ENCODE measurements at regions not wholly inside any gene's neighbourhood (a gene's known extent, or its start where the extent isn't known, plus 50 kb on each side); places are given as distances from the start of the nearest gene placed in this dataset.

DNA sequence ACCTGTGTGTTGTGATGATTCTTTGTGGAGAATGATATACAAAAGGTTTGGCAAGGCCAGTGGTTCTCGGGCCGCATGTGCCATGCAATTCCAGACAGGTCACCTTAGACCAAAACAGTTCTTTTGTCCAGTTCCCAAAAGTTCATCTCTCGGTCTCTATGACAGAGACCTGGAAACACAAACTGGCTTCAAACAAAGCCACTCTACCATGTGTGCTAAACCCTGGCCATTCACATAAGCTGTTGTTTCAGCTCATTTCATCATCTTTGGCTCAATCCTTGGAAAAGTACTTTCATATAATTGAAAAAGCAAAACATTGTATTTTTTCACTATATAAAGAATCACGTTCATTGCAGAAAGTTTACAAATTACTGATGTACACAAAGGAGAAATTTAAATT, 210.5 kb upstream of the SEMA6A start:
- TF ChIP-seq, protein P1, sequence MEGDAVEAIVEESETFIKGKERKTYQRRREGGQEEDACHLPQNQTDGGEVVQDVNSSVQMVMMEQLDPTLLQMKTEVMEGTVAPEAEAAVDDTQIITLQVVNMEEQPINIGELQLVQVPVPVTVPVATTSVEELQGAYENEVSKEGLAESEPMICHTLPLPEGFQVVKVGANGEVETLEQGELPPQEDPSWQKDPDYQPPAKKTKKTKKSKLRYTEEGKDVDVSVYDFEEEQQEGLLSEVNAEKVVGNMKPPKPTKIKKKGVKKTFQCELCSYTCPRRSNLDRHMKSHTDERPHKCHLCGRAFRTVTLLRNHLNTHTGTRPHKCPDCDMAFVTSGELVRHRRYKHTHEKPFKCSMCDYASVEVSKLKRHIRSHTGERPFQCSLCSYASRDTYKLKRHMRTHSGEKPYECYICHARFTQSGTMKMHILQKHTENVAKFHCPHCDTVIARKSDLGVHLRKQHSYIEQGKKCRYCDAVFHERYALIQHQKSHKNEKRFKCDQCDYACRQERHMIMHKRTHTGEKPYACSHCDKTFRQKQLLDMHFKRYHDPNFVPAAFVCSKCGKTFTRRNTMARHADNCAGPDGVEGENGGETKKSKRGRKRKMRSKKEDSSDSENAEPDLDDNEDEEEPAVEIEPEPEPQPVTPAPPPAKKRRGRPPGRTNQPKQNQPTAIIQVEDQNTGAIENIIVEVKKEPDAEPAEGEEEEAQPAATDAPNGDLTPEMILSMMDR (IDR thresholded peaks at IDR 0.05; ENCODE audit: control extremely low read depth, extremely low read depth, low read depth, missing control alignments): no peak
- POLR2A ChIA-PET: no interaction called here
- CTCF ChIA-PET: interaction anchor here (0.9 to 1.4 kb wide), 3 partner anchors 12 to 38 kb away, joined by 3 to 5 read pairs (median 4); no protein-coding TSS in a partner anchor
- DNase-seq (ENCODE audit: extremely low spot score): no peak

DNA sequence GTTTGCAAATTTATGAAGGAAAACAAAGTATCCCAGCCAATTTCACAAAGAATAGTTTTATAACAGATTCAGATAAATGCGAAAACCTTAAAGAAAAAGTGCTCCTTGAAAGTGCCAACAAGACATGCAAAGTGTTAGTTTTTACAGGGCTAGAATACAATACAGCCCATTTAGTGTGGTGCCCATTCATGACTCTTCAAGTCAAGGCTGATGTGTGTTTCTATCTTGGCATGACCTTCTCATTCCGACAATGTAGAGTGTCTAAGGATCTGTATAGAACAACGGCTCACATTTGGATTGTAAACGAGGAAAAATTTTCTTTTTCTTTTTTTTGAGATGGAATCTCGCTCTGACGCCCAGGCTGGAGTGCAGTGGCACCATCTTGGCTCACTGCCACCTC, 205.2 kb upstream of the SEMA6A start:
- TF ChIP-seq, protein P1 (IDR thresholded peaks at IDR 0.05; ENCODE audit: control extremely low read depth, extremely low read depth, low read depth, missing control alignments): no peak
- DNase-seq (ENCODE audit: extremely low spot score): no peak
- CTCF ChIA-PET: interaction anchor here (1.7 kb wide), 1 partner anchor 167 kb away, joined by 3 read pairs; no protein-coding TSS in a partner anchor
- POLR2A ChIA-PET: no interaction called here

DNA sequence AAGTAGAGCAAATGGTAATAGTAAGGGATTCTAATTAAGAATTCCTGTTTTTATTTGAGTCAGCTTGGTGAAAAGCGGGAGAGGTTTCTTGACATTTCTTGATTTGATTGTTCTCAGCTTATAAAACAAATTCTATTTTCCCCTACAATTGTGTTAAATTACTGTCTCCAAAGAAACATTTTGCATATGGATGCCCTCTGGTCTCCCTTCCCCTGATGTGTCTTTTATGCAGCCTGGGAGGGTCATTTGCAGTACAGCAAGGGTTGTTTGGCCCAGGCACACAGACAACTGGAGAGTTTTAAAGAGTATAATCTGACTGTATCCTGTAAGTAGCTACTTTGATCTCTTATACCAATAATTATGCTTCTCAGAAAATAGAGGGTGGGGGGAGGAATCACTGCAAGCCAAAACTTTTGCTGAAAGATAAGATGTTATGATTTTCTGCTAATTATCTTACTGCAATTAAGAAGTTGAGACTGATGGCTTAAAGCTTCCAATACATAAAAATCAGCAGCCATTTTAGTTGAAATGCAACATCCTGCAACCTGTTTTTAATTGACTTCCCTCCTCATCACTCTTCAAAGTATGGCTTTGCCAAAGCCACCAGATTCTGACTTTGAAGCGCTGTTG, 204.1 kb upstream of the SEMA6A start:
- CTCF ChIA-PET: interaction anchor here (0.9 to 1.2 kb wide), 2 partner anchors 11 to 38 kb away, joined by 3 to 7 read pairs; no protein-coding TSS in a partner anchor
- POLR2A ChIA-PET: no interaction called here
- no peak for DNase-seq (ENCODE audit: extremely low spot score)
- TF ChIP-seq, protein P1 (IDR thresholded peaks at IDR 0.05; ENCODE audit: control extremely low read depth, extremely low read depth, low read depth, missing control alignments): no peak

DNA sequence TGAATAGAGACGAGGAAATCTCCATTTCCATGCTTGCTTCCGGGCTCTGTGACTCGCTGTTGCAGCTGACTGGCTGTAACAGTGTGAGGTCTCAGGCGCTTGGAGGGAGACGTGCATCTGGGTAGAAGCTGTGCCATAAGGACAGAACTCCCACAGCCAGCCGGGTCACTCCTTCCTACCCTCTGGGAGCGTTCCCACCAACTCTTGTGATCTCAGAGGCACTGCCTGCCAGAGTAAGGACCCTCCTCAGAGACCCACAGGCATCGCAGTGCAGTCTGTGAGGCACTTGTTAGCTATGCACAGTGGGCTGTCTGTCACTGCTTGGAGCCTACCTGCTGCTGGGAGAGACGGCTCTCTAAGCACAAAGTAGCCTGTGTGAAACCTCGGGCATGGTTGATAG, 203.4 kb upstream of the SEMA6A start:
- no peak for DNase-seq (ENCODE audit: extremely low spot score)
- TF ChIP-seq, protein P1 (IDR thresholded peaks at IDR 0.05; ENCODE audit: control extremely low read depth, extremely low read depth, low read depth, missing control alignments): no peak
- ChIA-PET POLR2A (no interaction called here), CTCF (interaction anchor here (1.2 kb wide), 1 partner anchor 12 kb away, joined by 7 read pairs; no protein-coding TSS in a partner anchor)

DNA sequence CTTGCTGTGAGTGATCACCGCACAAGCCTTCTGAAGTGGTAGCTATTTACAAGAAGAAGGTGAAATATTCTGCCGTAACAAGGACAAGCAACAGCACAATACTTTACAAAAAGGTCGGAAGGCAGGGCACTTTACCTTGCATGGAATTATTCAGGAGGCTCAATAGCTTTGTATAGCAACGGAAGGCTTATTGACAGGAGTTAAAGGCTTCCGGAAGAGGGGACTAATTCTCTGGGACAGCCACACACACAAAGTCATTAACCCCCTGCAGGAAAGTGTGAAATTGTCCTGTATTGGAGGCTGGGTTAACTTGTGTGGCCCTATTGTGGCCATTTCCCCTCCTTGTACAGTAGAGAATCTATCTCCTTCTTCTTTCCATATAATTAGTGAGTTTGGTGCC, 199.3 kb upstream of the SEMA6A start:
- DNase-seq (ENCODE audit: extremely low spot score): no peak
- TF ChIP-seq, protein P1 (IDR thresholded peaks at IDR 0.05; ENCODE audit: control extremely low read depth, extremely low read depth, low read depth, missing control alignments): no peak
- ChIA-PET POLR2A (no interaction called here), CTCF (interaction anchor here (0.7 to 1.8 kb wide), 4 partner anchors 9 to 15 kb away, joined by 3 to 5 read pairs (median 4); no protein-coding TSS in a partner anchor)

DNA sequence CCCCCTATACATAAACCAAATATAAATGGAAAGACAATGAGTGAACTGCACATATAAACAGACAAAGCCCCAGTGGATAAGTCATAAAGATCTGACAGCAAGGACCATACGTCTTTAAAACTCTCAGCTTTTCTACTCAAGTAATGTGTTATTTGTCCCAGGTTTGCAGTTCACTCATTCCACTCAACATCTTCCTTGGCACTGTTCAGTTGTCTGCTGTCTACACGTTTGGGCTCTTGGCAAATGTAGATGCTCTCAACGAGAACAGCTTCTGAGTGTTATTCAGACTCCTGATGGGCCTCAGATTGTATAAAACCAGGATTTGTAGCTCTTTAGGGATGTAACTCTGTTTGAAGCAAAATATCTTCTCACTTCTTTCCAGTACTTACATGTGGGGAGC, 198.2 kb upstream of the SEMA6A start:
- CTCF ChIA-PET: interaction anchor here (0.8 to 1.8 kb wide), 4 partner anchors 9 to 175 kb away, joined by 3 to 5 read pairs (median 4); no protein-coding TSS in a partner anchor
- POLR2A ChIA-PET: no interaction called here
- TF ChIP-seq, protein P1 (IDR thresholded peaks at IDR 0.05; ENCODE audit: control extremely low read depth, extremely low read depth, low read depth, missing control alignments): no peak
- DNase-seq (ENCODE audit: extremely low spot score): no peak
